OCI-LY1 (cell line): ENCODE measurements at regions not wholly inside any gene's neighbourhood (a gene's known extent, or its start where the extent isn't known, plus 50 kb on each side); places are given as distances from the start of the nearest gene placed in this dataset.

Experiments
- H2AFZ ChIP-seq: fragments of 200-600 bp; sonication (generic), shearing (Covaris generic); 2 replicates; pipeline ENCODE4 v1.6.0; 2014; ENCODE audit warnings: antibody characterized with exemption, mild to moderate bottlenecking, low read length
- H3F3A ChIP-seq: fragments of 200-600 bp; sonication (generic), shearing (Covaris generic); 2 replicates; pipeline ENCODE4 v1.6.0; 2014; ENCODE audit warnings: mild to moderate bottlenecking, antibody characterized with exemption, low read length, moderate library complexity; ENCODE audit not compliant: insufficient read depth
- H3K27ac ChIP-seq: fragments of 200-600 bp; sonication (generic); 2 replicates; pipeline ENCODE4 v1.5.1; 2014; ENCODE audit warnings: low read length, mixed run types, mild to moderate bottlenecking, low read depth; ENCODE audit not compliant: poor library complexity, severe bottlenecking
- H3K27me3 ChIP-seq: fragments of 200-600 bp; sonication (generic); 2 replicates; pipeline ENCODE4 v1.6.0; 2014; ENCODE audit warnings: antibody characterized with exemption, mild to moderate bottlenecking, low read length, moderate library complexity; ENCODE audit not compliant: insufficient read depth
- H3K36me3 ChIP-seq: fragments of 200-600 bp; sonication (generic); 2 replicates; pipeline ENCODE4 v1.6.1; 2014; ENCODE audit warnings: mild to moderate bottlenecking, antibody characterized with exemption, low read length, moderate library complexity, mixed read lengths; ENCODE audit not compliant: insufficient read depth
- H3K4me1 ChIP-seq: fragments of 200-600 bp; sonication (generic); 2 replicates; pipeline ENCODE4 v1.5.1; 2014; ENCODE audit warnings: mild to moderate bottlenecking, low read length, moderate library complexity; ENCODE audit not compliant: insufficient read depth, severe bottlenecking
- H3K4me2 ChIP-seq: fragments of 200-600 bp; sonication (generic), shearing (Covaris generic); 2 replicates; pipeline ENCODE4 v1.6.1; 2014; ENCODE audit warnings: low read length
- H3K4me3 ChIP-seq: fragments of 200-600 bp; sonication (generic); 2 replicates; pipeline ENCODE4 v1.5.1; 2014; ENCODE audit warnings: low read length, low read depth, mild to moderate bottlenecking, mixed read lengths; ENCODE audit not compliant: poor library complexity, severe bottlenecking
- H3K79me2 ChIP-seq: fragments of 200-600 bp; shearing (Covaris generic); 2 replicates; pipeline ENCODE4 v1.6.1; 2016; ENCODE audit warnings: mixed run types, low read length, mixed read lengths; ENCODE audit not compliant: insufficient read depth
- H3K9ac ChIP-seq: fragments of 200-600 bp; sonication (generic), shearing (Covaris generic); 2 replicates; pipeline ENCODE4 v1.6.1; 2014; ENCODE audit warnings: mild to moderate bottlenecking, low read length, mixed read lengths
- H3K9me2 ChIP-seq: fragments of 200-600 bp; sonication (generic), shearing (Covaris generic); 2 replicates; pipeline ENCODE4 v1.6.1; 2014; ENCODE audit warnings: low read depth, mild to moderate bottlenecking, low read length, mixed read lengths
- H3K9me3 ChIP-seq: fragments of 200-600 bp; shearing (Covaris generic); 2 replicates; pipeline ENCODE4 v1.6.1; 2014; ENCODE audit warnings: low read length, mixed read lengths
- H4K20me1 ChIP-seq: fragments of 200-600 bp; sonication (generic), shearing (Covaris generic); 2 replicates; pipeline ENCODE4 v1.6.0; 2016; ENCODE audit warnings: mild to moderate bottlenecking, low read length; ENCODE audit not compliant: insufficient read depth
- CTCF ChIP-seq: fragments of 200-600 bp; sonication (generic), shearing (Covaris generic); IDR thresholded peaks from 2 replicates; pipeline ENCODE4 v1.5.1; 2017; ENCODE audit warnings: mild to moderate bottlenecking, antibody characterized with exemption, low read length, moderate library complexity, mixed read lengths
- EZH2 ChIP-seq: fragments of 200-600 bp; sonication (generic), shearing (Covaris generic); IDR thresholded peaks from 2 replicates; pipeline ENCODE4 v1.8.0; 2017; ENCODE audit warnings: borderline replicate concordance, mixed run types, mild to moderate bottlenecking, antibody characterized with exemption, low read length, moderate library complexity, mixed read lengths

GRCh38 chr20:48463916-48464315, 363.9 kb downstream of the PREX1 start:
- Histone ChIP-seq H3K9me2 (no peaks in the 10 kb centered on the region), H3K27ac (no peak overlapping the region), H3K9ac (no peak overlapping the region), H3K4me3 (no peak overlapping the region), H2AFZ (no peak overlapping the region), H3K36me3 (no peaks in the 10 kb centered on the region), H3K27me3 (peaks cover 5% of the 10 kb centered on the region; the same call in 1 of the 2 replicates), H3K9me3 (no peaks in the 10 kb centered on the region), H3K79me2 (no peaks in the 10 kb centered on the region), H3K4me1 (no peaks in the 10 kb centered on the region), H4K20me1 (no peaks in the 10 kb centered on the region), H3K4me2 (no peak overlapping the region), H3F3A (no peaks in the 10 kb centered on the region)
- TF ChIP-seq EZH2, result no peak
- TF ChIP-seq CTCF, result no peak

- Histone ChIP-seq H3K79me2 (no peaks in the 10 kb centered on the region), H3K27ac (no peak overlapping the region), H3K4me3 (no peak overlapping the region), H3K4me2 (no peak overlapping the region), H3K9me2 (no peaks in the 10 kb centered on the region), H3K4me1 (no peaks in the 10 kb centered on the region), H3K36me3 (no peaks in the 10 kb centered on the region), H2AFZ (no peak overlapping the region), H3K27me3 (peaks cover 5% of the 10 kb centered on the region; the same call in 1 of the 2 replicates), H3K9ac (no peak overlapping the region), H3F3A (no peaks in the 10 kb centered on the region), H4K20me1 (no peaks in the 10 kb centered on the region), H3K9me3 (no peaks in the 10 kb centered on the region)
- TF ChIP-seq CTCF (no peak), EZH2 (no peak)
These were observed 364.6 kb downstream of the PREX1 start for GRCh38 chr20:48463096-48463720.

GRCh38 chr20:48461735-48462119, 366.1 kb downstream of the PREX1 start:
- Histone ChIP-seq H3K27me3 (peaks cover 5% of the 10 kb centered on the region; the same call in 1 of the 2 replicates), H3K9me2 (no peaks in the 10 kb centered on the region), H3K4me2 (no peak overlapping the region), H2AFZ (no peak overlapping the region), H3K36me3 (no peaks in the 10 kb centered on the region), H3K4me3 (no peak overlapping the region), H4K20me1 (no peaks in the 10 kb centered on the region), H3F3A (no peaks in the 10 kb centered on the region), H3K79me2 (no peaks in the 10 kb centered on the region), H3K9me3 (no peaks in the 10 kb centered on the region), H3K9ac (no peak overlapping the region), H3K4me1 (no peaks in the 10 kb centered on the region), H3K27ac (no peak overlapping the region)
- no peak for TF ChIP-seq CTCF
- TF ChIP-seq EZH2, result no peak
